HG02623 (cell line): ENCODE measurements at regions not wholly inside any gene's neighbourhood (a gene's known extent, or its start where the extent isn't known, plus 50 kb on each side); places are given as distances from the start of the nearest gene placed in this dataset.
"Not testable (repeated sequence)": the region's sequence is repeated elsewhere in the genome, so short reads cannot be mapped to it uniquely, and the experiment has no call there.

ENCODE experiments used
- ATAC-seq: cut with Tn5 transposase; IDR thresholded peaks from one replicate; pipeline ENCODE4 v1.9.1; 2021; ENCODE audit warnings: moderate library complexity; ENCODE audit not compliant: unreplicated experiment

DNA sequence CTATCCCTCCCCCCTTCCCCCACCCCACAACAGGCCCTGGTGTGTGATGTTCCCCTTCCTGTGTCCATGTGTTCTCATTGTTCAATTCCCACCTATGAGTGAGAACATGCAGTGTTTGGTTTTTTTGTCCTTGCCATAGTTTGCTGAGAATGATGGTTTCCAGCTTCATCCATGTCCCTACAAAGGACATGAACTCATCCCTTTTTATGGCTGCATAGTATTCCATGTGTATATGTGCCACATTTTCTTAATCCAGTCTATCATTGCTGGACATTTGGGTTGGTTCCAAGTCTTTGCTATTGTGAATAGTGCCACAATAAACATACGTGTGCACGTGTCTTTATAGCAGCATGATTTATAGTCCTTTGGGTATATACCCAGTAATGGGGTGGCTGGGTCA, 52.3 kb upstream of the MAN1A2 start:
- not testable (repeated sequence) for ATAC-seq

DNA sequence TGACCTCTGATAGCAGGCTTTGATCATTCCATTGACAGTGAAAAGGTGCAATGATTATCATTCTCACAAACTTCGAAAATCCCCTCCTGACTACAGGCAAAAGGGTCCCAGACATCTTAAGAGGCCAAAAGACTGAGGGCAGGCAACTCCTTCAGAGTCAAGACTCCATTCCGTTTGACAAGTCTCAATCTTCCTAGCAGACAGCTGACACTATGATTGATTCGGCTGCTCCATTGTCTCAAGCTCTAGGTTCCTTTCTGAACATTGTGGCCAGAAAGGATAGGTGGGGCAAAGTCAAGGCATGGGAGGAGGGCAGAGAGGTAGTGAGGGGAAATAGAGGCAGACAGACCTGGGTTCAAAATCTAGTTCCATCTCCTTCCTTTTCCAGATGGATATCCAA, 53.7 kb upstream of the MAN1A2 start:
- ATAC-seq: no peak

DNA sequence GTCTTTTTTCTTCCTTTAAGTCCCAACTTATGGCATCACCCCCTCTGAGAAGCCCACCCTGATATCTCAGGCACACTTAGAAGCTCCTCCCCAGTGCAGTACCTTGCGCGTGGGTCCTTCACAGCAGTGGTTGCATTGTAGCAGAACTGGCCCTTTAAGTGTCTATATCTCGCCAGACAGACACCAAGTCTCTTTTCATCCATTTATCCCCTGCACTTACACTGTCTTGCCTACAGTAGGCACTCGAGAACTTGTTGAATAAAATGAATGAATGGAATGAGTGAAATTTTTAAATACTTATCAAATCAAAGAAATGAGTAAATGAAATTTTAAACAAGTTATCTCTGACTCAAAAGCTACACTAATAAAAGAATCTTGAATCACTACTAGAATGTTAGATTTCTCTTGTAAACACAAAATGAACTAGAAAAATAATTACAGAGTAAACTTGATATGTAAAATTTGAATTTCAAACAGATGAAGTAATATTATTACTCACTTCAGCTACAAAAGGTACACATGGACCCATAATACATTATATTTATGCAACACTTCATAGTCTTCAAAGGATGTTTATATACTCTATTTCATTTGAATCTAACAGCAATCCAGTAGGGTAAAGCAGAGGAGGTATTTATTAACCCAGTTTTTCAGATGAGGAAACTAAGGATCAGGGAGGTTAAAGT, 54.7 kb upstream of the MAN1A2 start:
- no peak for ATAC-seq

DNA sequence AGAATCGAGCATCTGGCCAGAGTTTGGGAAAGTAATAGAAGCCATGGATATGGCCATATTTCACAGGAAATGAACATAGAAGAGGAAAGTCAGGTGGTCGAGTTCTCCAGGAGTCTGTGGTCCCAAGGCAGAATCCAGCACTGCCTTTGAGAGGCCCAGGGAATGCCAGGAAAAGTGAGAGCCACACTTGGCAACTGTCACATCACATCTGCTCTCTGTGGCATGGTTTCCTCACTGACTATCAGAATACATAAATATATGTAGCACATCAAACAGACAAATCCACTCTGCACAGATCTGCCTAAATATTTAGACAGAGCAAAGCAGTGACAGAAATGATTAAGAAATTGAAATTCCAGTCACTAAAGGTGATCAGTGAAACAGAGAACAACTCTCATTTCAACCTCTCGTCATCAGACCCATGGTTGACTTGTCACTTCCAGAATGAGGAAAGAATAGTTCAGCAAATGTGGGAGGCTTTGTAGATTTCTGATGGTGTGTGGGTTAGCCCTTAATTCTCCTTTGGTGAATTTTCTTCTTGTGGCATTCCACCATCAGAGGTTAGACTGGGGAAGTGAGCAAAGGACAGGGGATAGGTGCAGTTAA, 58.8 kb upstream of the MAN1A2 start:
- ATAC-seq: no peak

DNA sequence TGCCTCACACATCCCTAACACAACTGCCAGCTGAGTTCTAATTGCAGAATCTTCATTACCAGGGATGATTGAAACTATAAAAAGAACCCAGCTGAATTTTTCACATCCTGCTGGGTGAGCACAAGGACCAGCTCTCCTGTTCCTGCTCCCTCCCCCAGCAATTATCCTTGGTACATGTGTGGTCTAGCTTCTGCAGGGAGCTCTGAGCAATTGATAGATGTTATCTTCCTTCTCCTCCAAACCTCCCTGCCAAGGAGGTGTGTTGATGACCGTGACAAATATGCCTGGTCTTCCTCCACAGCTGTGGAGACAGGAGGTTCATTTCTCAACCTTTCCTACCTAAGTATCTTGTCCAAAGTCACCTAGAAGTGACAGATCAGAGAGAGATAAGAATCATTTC, 65.3 kb upstream of the MAN1A2 start:
- ATAC-seq: no peak

DNA sequence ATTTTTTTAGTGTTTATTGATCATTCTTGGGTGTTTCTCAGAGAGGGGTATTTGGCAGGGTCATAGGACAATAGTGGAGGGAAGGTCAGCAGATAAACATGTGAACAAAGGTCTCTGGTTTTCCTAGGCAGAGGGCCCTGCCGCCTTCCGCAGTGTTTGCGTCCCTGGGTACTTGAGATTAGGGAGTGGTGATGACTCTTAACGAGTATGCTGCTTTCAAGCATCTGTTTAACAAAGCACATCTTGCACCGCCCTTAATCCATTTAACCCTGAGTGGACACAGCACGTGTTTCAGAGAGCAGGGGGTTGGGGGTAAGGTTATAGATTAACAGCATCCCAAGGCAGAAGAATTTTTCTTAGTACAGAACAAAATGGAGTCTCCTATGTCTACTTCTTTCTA, 67.1 kb upstream of the MAN1A2 start:
- ATAC-seq: not testable (repeated sequence)

DNA sequence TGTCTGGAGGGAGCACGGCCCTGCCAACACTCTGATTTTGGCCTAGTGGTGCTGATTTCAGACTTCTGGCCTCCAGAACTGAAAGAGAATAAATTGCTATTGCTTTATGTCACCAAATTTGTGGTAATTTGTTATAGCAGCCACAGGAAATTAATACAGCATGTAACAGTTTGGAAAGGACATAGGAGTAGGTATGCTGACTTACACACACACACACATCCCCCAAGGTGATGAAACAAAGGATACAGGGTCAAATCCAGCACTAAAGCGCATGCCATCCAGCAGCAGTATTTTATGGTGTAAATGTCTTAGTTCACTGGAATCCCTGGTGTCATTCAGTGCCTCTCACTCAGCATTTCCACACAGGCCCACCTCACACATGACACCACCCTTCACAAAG, 72.2 kb upstream of the MAN1A2 start:
- ATAC-seq: no peak

DNA sequence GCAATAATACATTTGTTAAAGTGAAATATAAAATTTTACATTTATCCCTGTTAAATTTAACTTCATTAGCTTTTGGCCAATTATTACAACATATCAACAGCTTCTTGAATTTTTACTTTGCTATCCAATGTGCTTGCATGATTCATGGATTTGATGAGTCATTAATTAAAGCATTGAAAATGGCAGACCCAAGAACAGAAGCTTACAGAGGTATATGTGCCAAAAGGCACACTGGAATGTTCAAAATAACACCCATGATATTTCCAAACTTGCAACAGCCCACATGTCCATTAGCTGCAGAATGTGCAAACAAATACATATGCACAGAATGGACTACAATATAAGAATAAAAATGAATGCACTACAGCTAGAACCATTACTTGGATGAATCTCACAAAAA, 76.4 kb upstream of the MAN1A2 start:
- no peak for ATAC-seq

DNA sequence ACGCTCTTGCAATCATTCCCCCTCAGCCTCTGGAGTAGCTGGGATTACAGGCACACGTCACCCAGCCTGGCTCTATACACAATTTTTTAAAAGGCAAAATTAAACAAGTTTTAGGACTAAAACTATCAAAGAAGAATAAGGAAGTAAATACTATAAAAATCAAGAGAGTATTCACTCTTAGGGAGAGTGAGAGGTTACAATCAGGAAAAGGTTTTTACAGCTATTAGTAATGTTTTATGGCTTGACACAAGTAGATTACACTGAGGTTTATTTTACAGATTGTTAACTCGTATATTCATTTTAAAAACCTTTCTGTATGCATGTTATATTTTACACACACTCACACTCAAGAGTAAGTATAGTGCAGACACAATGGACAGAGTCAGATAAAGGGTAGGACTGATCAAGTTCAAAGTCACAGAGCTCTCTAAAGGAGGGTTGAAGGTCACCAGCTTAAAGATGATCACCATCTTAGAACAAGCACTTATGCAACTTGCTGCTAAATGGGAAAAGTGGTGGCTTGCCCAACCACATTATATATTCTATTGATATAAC, 77.9 kb upstream of the MAN1A2 start:
- no peak for ATAC-seq

DNA sequence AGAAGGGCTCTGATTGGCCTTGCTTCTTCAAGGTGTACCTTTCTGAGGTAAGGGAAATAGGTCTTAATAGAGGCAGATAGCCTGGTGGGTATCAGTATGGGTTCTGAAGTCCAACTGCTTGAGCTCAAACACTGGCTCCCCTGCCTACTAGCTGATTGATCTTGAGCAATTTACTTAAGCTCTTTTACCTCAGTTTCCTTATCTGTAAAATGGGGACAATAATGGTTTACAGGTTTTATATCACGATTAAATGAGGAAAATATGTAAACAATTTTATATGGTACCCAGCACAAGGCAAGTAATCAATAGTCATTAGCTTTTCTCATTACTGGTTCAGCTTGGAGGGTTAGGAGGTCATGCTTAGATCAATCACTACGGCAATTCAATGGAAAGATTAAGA, 75.8 kb upstream of the VTCN1 start:
- no peak for ATAC-seq

DNA sequence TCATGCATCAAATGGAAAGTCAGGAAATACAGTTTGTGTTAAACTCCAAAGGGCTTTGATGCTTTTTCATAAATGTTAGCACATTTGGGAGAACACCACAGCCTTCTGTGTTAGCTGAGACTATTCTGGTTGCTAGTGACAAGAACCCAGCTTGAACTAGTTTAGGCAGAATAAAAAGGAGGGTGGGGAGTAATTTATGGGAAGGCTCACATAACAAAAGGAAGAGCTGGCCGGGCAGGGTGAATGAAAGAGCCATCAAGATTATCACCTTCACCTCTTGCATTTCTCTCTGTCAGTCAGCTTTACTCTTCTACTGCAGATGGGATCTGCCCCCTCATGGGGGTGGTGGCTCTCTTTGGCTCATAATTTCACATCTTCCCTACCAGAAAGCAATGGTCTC, 75.4 kb upstream of the VTCN1 start:
- no peak for ATAC-seq

DNA sequence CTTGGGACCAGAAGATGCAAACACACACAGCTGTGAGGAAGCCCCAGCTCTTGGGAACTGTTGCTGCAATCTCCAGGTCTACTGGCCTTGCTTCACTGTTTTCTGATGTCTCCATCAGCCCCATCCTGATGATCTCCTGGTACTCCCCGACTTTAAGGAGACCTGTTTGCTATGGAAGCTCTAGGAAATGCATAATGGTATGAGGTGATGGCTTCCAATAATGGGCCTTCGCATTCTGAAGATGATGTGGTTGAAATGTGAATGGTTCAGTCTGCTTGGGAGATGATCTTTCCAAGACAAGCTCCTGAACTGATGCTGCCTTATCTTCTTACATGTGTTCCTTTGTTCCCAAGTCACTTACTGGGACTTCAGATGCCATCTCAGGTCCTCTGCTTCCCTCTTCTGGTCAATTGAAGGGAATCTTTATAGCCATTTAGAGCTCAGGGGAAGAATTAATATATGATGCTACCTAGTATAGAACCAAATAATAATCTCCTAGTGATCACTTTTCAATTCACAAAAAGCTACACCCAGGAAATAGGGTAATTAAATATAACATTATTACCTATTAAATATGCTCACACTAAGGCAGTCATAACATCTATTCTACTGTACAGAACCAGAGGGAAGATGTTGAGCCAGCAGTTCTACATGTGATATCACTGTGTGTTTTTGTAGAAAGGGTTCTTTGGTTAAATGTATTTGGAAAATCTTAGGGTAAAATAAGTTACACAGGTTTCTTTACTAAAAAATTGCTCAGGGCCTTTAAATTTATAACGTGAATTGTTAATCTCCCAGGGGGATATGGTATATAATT, 73.9 kb upstream of the VTCN1 start:
- ATAC-seq: no peak

DNA sequence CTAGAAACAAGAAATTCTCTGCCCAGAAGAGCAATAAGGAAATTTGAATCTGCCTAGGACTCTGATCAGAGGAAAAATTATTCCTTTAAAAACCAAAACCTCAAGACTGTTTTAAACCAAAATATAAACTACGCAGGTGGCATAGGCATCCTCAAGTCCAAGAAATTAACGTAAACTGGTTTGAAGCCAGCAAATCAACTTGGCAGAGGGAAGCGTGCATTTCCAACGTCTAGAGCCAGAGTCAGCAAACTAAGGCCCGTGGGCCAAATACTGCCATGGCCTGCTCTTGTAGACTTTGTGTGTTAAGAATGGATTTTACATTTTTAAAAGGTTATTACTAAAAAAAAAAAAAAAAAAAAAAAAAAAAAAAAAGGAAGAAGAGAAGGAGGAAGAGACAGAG, 67.8 kb upstream of the VTCN1 start:
- ATAC-seq: no peak

DNA sequence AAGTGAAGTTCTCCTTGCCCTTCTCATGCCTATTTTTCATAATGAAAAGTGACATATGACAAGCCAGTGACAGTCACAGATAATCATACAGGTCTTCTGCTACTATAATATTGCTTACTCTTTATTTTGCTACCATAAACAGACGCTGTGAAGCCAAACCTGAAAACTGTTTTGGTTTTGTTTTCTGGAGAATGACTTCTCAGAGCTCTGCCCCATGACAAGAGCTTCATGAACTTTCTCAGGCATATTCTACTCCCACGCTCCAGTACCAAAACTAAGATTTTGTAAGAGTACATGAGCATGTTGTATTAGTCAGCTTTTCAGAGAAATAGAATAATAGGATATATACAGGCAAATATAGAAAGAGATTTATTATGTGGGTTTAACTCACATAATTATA, 64.3 kb upstream of the VTCN1 start:
- ATAC-seq: peak; percentile 47

DNA sequence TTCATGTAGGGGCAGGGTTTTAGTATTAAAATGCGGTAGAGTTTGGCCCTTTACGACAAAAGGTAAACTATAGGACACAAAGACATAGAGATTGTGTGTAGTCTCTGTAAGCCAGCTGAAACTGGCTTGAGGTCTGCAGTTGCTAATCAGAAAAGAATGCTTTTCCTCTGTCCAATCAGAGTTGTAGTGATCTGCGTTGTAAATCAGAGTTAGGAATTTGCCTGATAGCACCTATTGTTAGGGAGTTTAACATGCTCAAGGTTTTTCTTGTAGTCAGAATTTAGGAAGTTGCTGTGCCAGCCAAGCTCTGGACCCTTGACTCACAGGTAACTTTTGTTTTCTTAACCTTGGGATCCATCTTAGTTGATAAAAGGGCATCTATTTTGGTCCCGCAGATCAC, 61.2 kb upstream of the VTCN1 start:
- no peak for ATAC-seq

DNA sequence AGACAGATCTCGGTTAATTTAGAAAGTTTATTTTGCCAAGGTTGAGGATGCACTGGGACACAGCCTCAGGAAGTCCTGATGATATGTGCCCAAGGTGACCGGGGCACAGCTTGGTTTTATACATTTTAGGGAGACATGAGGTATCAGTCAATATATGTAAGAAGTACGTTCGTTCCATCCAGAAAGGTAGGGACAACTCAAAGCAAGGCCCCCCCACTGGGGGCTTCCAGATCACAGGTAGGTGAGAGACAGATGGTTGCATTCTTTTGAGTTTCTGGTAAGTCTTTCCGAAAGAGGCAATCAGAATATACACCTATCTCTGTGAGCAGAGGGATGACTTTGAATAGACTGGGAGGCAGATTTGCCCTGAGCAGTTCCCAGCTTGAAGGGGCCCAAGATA, 60.4 kb upstream of the VTCN1 start:
- ATAC-seq: no peak

DNA sequence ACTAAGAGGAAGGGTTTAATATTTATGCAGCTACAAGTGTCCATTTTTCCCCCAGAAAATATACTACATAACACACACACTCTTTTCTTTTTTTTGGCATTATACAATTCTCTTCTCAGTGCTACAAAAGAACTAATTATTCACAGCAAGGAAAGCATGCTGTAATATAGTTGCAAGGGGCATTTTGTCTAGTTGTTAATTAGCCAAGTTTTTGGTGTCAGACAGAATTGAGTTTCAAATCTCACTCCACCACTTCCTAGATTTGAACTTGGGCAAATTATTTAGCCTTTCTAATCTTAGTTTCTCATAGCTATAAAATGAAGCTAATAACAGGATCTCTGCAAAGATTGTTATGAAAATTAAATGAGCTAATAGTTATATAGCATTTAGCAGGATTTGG, 60.0 kb upstream of the VTCN1 start:
- no peak for ATAC-seq

DNA sequence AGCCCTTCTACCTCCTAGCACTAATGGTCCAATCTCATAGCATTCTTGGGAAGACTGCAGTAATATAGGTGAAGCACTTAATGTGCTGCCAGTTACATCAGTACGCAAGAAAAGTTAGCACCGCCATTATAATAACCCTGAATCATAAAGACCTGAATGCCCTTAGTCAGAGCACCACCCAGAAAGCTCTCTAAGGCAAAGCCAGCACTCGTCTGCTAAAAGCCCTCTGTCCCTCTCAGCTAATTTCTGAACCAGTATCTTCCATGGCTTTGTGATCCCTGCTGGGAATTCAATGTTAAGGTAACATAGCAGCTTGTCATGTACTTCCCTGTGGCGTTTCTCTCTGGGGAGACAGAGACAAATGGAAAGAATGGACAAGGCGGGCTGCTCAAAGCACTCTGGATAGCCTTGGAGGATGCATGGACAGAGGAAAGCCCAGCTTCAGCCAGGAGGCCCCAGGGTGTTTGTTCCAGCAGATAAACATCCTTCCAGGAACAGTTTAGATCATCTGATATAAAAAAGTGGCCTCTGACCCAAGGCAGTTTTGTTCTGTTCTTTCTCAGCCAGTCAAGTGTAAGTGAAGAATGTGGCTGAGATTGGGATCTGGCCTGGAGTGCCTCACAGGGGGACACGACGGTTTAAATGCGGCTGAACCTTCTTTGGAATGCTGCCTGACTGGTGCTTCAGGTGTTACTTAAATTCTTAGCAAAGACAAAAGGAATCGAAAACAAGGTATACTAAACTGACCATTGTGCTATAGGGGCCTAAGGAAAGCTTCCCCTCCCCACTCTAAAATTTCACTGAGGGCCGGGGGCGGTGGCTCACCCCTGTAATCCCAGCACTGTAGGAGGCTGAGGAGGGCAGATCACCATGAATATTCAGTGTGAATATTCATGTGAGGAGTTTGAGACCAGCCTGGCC, 58.1 kb upstream of the VTCN1 start:
- ATAC-seq: no peak

DNA sequence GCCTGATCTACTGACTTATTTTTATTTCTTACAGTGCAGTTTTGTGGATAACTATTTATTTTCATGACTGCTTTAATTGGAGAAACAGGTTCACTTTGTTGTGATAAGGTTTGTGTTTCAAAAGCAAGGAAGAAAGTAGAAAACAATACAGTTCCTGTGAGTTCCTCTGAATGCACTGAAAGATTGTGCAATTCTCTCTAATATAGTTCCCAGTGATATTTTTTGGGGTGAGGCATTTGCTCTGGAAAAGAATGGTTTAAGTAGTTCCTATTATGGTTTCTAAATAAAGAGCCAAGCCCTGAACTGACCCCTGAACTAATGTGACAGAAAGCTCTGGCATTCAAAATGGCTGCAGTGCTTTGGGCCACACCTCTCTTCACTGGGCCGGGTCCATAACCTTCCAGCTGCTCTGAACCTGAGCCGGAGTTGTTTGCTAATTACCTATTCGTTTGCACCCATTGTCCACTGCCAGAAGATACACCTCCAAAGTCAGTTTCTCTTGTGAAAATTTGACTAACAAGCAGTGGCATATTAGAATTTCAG, 56.6 kb upstream of the VTCN1 start:
- no peak for ATAC-seq

DNA sequence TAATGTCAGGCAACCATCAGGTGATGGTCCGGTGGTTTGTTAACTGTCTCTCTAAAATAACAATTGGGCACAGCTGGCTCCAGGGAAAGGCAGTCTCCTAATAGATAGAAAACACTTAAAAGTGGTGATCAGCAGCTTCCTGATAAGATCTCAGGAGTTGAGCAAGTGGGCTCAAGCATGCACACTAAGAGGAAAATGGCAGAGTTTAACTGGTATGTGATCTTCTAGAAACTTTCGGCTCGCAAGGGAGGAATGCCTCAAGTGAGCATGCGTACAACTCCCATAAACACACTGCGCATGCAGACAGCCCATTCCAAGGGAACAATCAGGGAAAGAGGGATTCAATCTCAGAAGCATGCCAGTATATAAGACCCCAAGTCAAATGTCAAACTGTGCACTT, 52.2 kb upstream of the VTCN1 start:
- no peak for ATAC-seq

DNA sequence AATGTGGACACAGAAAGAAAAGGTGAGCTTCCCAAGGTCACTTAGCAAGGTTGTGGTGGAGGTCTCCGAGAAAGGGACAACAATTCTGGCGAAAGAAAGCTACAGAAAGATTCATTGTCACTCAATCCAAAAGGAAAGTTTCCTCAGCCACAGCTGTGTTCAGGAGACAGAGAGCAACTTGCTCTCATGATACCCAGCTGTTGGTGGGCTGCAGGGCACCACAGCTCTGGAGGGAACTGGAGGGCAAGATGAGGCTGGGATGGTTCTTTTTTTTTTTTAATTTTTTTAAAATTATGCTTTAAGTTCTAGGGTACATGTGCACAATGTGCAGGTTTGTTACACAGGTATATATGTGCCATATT, 50.7 kb upstream of the VTCN1 start:
- ATAC-seq: no peak
